H9 (cell line): ENCODE measurements at regions not wholly inside any gene's neighbourhood (a gene's known extent, or its start where the extent isn't known, plus 50 kb on each side); places are given as distances from the start of the nearest gene placed in this dataset.

Experiments used
- DNase-seq: peaks from one replicate; pipeline ENCODE4 v3.0.0-alpha.2; 2017
- H2AFZ ChIP-seq: one replicate; pipeline ENCODE4 v1.6.1; 2013; ENCODE audit warnings: mild to moderate bottlenecking, low read length, control low read depth, moderate library complexity
- H2AK5ac ChIP-seq: 2 replicates; pipeline ENCODE4 v1.6.1; 2013; ENCODE audit warnings: low read length, control low read depth, mixed read lengths; ENCODE audit not compliant: insufficient read length
- H2BK120ac ChIP-seq: one replicate; pipeline ENCODE4 v1.6.1; 2013; ENCODE audit warnings: low read depth, mild to moderate bottlenecking, low read length, control low read depth, inconsistent platforms; ENCODE audit not compliant: poor library complexity, severe bottlenecking
- H2BK12ac ChIP-seq: 2 replicates; pipeline ENCODE4 v1.6.1; 2013; ENCODE audit warnings: low read length, control low read depth, mixed read lengths, low read depth; ENCODE audit not compliant: insufficient read length
- H2BK15ac ChIP-seq: 2 replicates; pipeline ENCODE4 v1.6.1; 2013; ENCODE audit warnings: low read depth, low read length, control low read depth
- H2BK20ac ChIP-seq: one replicate; pipeline ENCODE4 v1.6.1; 2013; ENCODE audit warnings: low read depth, mild to moderate bottlenecking, low read length, control low read depth, inconsistent platforms; ENCODE audit not compliant: poor library complexity, severe bottlenecking
- H2BK5ac ChIP-seq: 2 replicates; pipeline ENCODE4 v1.6.1; 2013; ENCODE audit warnings: low read length, control low read depth, mixed read lengths; ENCODE audit not compliant: insufficient read length
- H3K14ac ChIP-seq: 2 replicates; pipeline ENCODE4 v1.6.1; 2013; ENCODE audit warnings: low read length, control low read depth; ENCODE audit not compliant: insufficient read depth
- H3K18ac ChIP-seq: 2 replicates; pipeline ENCODE4 v1.6.1; 2013; ENCODE audit warnings: low read depth, mild to moderate bottlenecking, mixed read lengths, low read length, control low read depth; ENCODE audit not compliant: insufficient read length
- H3K23ac ChIP-seq: 2 replicates; pipeline ENCODE4 v1.6.1; 2013; ENCODE audit warnings: low read length, control low read depth, mixed read lengths, low read depth; ENCODE audit not compliant: insufficient read length
- H3K23me2 ChIP-seq: 2 replicates; pipeline ENCODE4 v1.6.1; 2013; ENCODE audit warnings: low read depth, mild to moderate bottlenecking, mixed read lengths, low read length, control low read depth; ENCODE audit not compliant: insufficient read length, poor library complexity, severe bottlenecking
- H3K27ac ChIP-seq: 2 replicates; pipeline ENCODE4 v1.5.1; 2013; ENCODE audit warnings: low read length, control low read depth, mixed read lengths, low read depth; ENCODE audit not compliant: insufficient read length
- H3K27me3 ChIP-seq: 2 replicates; pipeline ENCODE4 v1.6.1; 2013; ENCODE audit warnings: low read length, control low read depth, inconsistent platforms; ENCODE audit not compliant: insufficient read depth
- H3K4ac ChIP-seq: 2 replicates; pipeline ENCODE4 v1.6.1; 2013; ENCODE audit warnings: low read depth, mild to moderate bottlenecking, control low read depth, inconsistent platforms, low read length, moderate library complexity
- H3K4me1 ChIP-seq: 2 replicates; pipeline ENCODE4 v1.6.1; 2013; ENCODE audit warnings: low read length, control low read depth, inconsistent platforms; ENCODE audit not compliant: insufficient read depth
- H3K4me2 ChIP-seq: 2 replicates; pipeline ENCODE4 v1.6.1; 2013; ENCODE audit warnings: low read length, control low read depth, mixed read lengths; ENCODE audit not compliant: insufficient read length, insufficient read depth
- H3K56ac ChIP-seq: 2 replicates; pipeline ENCODE4 v1.6.1; 2013; ENCODE audit warnings: low read depth, mild to moderate bottlenecking, mixed read lengths, low read length, control low read depth; ENCODE audit not compliant: insufficient read length
- H3K79me1 ChIP-seq: 2 replicates; pipeline ENCODE4 v1.6.1; 2013; ENCODE audit warnings: low read depth, mild to moderate bottlenecking, moderate library complexity, low read length, control low read depth, inconsistent platforms; ENCODE audit not compliant: insufficient read depth, poor library complexity, severe bottlenecking
- H3K79me2 ChIP-seq: 2 replicates; pipeline ENCODE4 v1.6.1; 2013; ENCODE audit warnings: low read length, control low read depth, inconsistent platforms; ENCODE audit not compliant: insufficient read depth
- H3K9ac ChIP-seq: 2 replicates; pipeline ENCODE4 v1.6.1; 2013; ENCODE audit warnings: low read length, control low read depth, mixed read lengths; ENCODE audit not compliant: insufficient read length; ENCODE audit errors: extremely low read depth
- H3K9me3 ChIP-seq: one replicate; pipeline ENCODE4 v1.6.1; 2013; ENCODE audit warnings: low read depth, low read length, inconsistent platforms; ENCODE audit not compliant: control insufficient read depth
- H3T11ph ChIP-seq: one replicate; pipeline ENCODE4 v1.6.1; 2013; ENCODE audit warnings: mild to moderate bottlenecking, low read length, control low read depth, inconsistent platforms
- H4K20me1 ChIP-seq: one replicate; pipeline ENCODE4 v1.6.1; 2013; ENCODE audit not compliant: control insufficient read depth, insufficient read length, insufficient read depth
- H4K5ac ChIP-seq: 2 replicates; pipeline ENCODE4 v1.6.1; 2013; ENCODE audit warnings: low read depth, mild to moderate bottlenecking, mixed read lengths, low read length, control low read depth; ENCODE audit not compliant: insufficient read length
- H4K8ac ChIP-seq: replicated peaks from 2 replicates; pipeline ENCODE4 v1.6.1; 2013; ENCODE audit warnings: low read length, control low read depth, mixed read lengths, low read depth; ENCODE audit not compliant: insufficient read length
- H4K91ac ChIP-seq: 2 replicates; pipeline ENCODE4 v1.6.1; 2013; ENCODE audit warnings: low read depth, mild to moderate bottlenecking, moderate library complexity, mixed read lengths, low read length, control low read depth; ENCODE audit not compliant: insufficient read length
- H3K27ac Mint-ChIP-seq, 3 experiments: 2 replicates in 2 of 3; 3 replicates in 1 of 3; pipeline ENCODE4 v1.8.0; 2020 to 2021; ENCODE audit warnings: mixed read lengths in 3 of 3, mild to moderate bottlenecking in 1 of 3, moderate library complexity in 1 of 3
- H3K27me3 Mint-ChIP-seq: 2 replicates; pipeline ENCODE4 v1.8.0; 2021; ENCODE audit warnings: low read depth, mild to moderate bottlenecking, moderate library complexity, mixed read lengths
- H3K36me3 Mint-ChIP-seq, 3 experiments: 2 replicates in 2 of 3; 3 replicates in 1 of 3; pipeline ENCODE4 v1.8.0; 2020 to 2021; ENCODE audit warnings: low read depth in 3 of 3, mixed read lengths in 3 of 3; ENCODE audit not compliant: insufficient read depth in 1 of 3
- H3K4me1 Mint-ChIP-seq, 2 experiments: 2 replicates each; pipeline ENCODE4 v1.8.0; 2020; ENCODE audit warnings: mixed read lengths in 2 of 2
- H3K4me3 Mint-ChIP-seq, 2 experiments: 2 replicates in 1 of 2; 3 replicates in 1 of 2; pipeline ENCODE4 v1.8.0; 2020 to 2021; ENCODE audit warnings: mild to moderate bottlenecking in 2 of 2, mixed read lengths in 2 of 2, moderate library complexity in 1 of 2
- H3K9me3 Mint-ChIP-seq, 2 experiments: 2 replicates in 1 of 2; 3 replicates in 1 of 2; pipeline ENCODE4 v1.8.0; 2020; ENCODE audit warnings: mild to moderate bottlenecking in 2 of 2, mixed read lengths in 2 of 2, moderate library complexity in 1 of 2
- WGBS: extraction: QIAGEN DNeasy Blood & Tissue Kit; methylation state at CpG from one replicate; pipeline ENCODE4 v1.1.7; 2013; ENCODE audit warnings: missing lambda C conversion rate, low lambda C conversion rate, mixed read lengths; ENCODE audit not compliant: insufficient read length; ENCODE audit errors: extremely low coverage; 5-methylcytosine and 5-hydroxymethylcytosine counted together
- TF ChIP-seq, protein P1 (sequence below): fragments of 200-600 bp; sonication (generic); conservative IDR thresholded peaks from 3 replicates; pipeline ENCODE4 v1.8.0; 2021; ENCODE audit warnings: antibody characterized with exemption, mild to moderate bottlenecking

DNA sequence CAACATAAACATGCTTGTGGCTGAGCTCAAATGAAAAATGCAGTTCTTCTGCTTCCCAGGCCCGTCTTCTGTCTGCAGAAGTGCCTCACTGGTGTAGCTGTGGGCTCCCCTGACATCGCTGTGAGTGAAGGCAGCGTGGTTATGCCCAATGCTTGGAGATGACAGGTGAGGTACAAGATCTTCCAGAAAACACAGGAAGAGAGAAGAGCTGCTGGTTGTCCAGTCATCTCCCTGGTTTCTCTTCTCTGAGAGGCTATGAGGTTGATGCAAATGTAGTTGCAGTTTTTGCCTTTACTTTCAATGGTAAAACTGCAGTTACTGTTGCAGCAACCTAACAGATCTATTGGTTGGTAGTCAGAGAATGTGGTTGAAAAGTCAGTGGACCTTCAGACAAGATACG lies 223.6 kb downstream of the GATA3 start:
- Mint-ChIP-seq H3K27me3 (peaks cover 12% of the 10 kb centered on the region), H3K9me3 (no peaks in the 10 kb centered on the region), H3K4me1 (peaks cover 1 to 5% of the 10 kb centered on the region in 2 experiments), H3K36me3 (no peaks in the 10 kb centered on the region), H3K27ac (no peak overlapping the region; a peak in 1 of 7 replicates), H3K4me3 (no peak overlapping the region)
- no CpG with 5 or more reads among the region's 4 CpGs for WGBS
- H3K27me3 ChIP-seq = no peaks in the 10 kb centered on the region
- H3K56ac ChIP-seq = no peak overlapping the region
- DNase-seq = no peak
- no peak overlapping the region for H4K5ac ChIP-seq
- no peak overlapping the region for H3K23ac ChIP-seq
- no peaks in the 10 kb centered on the region for H3K79me1 ChIP-seq
- no peak overlapping the region for H2AFZ ChIP-seq
- no peak overlapping the region for H3K14ac ChIP-seq
- H3K23me2 ChIP-seq = no peaks in the 10 kb centered on the region
- no peaks in the 10 kb centered on the region for H3K4me1 ChIP-seq
- H4K91ac ChIP-seq = no peak overlapping the region
- H3K4ac ChIP-seq = no peak overlapping the region
- H3T11ph ChIP-seq = no peak overlapping the region
- H3K27ac ChIP-seq = no peak overlapping the region
- H3K9me3 ChIP-seq = no peaks in the 10 kb centered on the region
- no peak overlapping the region for H2BK5ac ChIP-seq
- no peak overlapping the region for H3K9ac ChIP-seq
- H4K20me1 ChIP-seq = no peaks in the 10 kb centered on the region
- H3K79me2 ChIP-seq = no peaks in the 10 kb centered on the region
- H2BK120ac ChIP-seq = no peak overlapping the region
- H2BK15ac ChIP-seq = no peak overlapping the region
- H2AK5ac ChIP-seq = no peak overlapping the region
- no peak overlapping the region for H3K4me2 ChIP-seq
- no peak overlapping the region for H3K18ac ChIP-seq
- TF ChIP-seq, protein P1, sequence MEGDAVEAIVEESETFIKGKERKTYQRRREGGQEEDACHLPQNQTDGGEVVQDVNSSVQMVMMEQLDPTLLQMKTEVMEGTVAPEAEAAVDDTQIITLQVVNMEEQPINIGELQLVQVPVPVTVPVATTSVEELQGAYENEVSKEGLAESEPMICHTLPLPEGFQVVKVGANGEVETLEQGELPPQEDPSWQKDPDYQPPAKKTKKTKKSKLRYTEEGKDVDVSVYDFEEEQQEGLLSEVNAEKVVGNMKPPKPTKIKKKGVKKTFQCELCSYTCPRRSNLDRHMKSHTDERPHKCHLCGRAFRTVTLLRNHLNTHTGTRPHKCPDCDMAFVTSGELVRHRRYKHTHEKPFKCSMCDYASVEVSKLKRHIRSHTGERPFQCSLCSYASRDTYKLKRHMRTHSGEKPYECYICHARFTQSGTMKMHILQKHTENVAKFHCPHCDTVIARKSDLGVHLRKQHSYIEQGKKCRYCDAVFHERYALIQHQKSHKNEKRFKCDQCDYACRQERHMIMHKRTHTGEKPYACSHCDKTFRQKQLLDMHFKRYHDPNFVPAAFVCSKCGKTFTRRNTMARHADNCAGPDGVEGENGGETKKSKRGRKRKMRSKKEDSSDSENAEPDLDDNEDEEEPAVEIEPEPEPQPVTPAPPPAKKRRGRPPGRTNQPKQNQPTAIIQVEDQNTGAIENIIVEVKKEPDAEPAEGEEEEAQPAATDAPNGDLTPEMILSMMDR = no peak
- no peak overlapping the region for H2BK12ac ChIP-seq
- H4K8ac ChIP-seq = no peak overlapping the region
- no peak overlapping the region for H2BK20ac ChIP-seq
